Esophagus mucosa (tissue), 1 donor: ENCODE measurements at regions not wholly inside any gene's neighbourhood (a gene's known extent, or its start where the extent isn't known, plus 50 kb on each side); places are given as distances from the start of the nearest gene placed in this dataset.
"Not testable (repeated sequence)": the region's sequence is repeated elsewhere in the genome, so short reads cannot be mapped to it uniquely, and the experiment has no call there.

ENCODE experiments used
- ATAC-seq: fragments of 200-7000 bp; cut with Tn5 transposase; one replicate; pipeline ENCODE4 v1.9.1; 2020
- donor health status: DM: yes; HTN: yes; CAD: no.

DNA sequence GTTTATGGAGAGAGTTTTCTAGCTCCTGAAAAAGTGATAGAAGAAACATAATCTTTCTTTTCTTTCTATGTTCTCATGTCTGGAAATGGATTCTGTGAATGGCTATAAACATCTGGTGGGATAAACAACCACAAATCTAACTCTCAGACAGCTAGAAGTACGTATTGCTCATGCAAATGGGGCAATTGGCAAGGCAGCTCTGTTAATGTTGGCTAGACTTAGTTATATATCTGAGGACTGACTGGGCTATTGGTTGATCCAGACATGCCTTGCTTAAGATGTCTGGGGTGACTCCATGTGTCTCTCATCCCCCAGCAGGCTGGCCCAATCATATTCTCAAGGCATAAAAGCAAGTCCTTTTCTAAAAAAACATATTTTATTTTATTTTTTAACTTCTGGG, 939.2 kb upstream of the NRXN1 start:
- ATAC-seq, result no peak

GRCh38 chr2:51969347-51969746, 937.4 kb upstream of the NRXN1 start:
- ATAC-seq, result no peak

DNA sequence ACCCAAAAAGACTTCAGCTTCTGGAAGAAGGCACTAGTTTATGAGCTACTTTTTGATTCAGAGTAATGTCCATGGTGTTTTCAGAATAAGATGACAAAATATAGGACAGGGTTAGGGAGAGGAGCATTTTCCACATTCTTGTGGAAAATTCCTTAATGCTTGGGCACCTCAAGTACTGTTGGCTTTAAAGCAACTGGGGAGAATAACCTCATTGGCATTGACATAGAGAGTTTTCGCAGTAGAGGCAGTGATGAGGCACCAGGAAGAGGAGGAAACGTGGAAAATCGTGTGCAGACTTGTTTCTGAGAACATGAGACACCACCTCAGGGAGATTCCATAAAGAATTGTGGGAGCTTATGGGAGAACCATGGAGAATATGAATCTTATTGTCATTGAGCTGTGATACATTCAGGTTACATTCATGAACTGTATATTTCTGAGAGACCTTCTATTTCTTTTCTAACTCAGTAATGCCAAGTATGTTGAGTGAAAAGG, 929.0 kb upstream of the NRXN1 start:
- ATAC-seq, result no peak

DNA sequence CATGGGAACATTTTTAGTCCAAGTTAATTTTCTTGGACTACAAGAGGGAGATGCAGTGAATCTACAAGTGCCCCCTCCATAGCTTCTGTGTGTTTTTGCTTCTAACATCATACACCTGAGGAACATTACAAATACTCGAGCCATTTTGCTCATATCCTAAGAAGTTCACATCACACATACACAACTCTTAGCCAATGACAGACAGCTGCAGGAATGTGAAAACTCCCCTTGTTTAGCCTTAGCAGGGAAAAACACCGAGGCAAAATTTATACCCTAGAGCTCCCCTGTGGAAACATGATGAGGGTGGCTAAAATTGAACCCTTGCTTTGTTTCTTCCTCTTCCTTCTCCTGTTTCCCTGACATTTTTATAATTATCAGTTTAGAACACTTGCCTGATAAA, 928.3 kb upstream of the NRXN1 start:
- ATAC-seq, result no peak

- ATAC-seq, result no peak
Observed at GRCh38 chr2:51959696-51960095, 927.8 kb upstream of the NRXN1 start.

DNA sequence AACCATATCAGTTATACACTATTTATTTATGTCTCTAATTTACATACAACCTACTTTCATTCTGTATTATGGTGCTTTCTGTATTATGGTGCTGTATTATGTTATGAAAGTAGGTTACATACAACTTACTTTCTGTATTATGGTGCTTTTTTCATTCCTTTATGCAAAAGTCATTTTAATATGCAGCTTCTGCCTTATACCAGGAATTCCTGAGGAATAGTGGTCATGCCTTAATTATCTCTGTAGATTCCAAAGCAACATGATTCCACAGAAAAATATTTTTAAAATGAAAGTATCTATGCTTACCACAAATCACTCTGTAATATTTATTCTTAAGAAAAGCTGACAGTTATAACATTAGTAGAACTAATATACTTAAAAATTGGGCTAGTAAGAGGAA, 922.0 kb upstream of the NRXN1 start:
- no peak for ATAC-seq

DNA sequence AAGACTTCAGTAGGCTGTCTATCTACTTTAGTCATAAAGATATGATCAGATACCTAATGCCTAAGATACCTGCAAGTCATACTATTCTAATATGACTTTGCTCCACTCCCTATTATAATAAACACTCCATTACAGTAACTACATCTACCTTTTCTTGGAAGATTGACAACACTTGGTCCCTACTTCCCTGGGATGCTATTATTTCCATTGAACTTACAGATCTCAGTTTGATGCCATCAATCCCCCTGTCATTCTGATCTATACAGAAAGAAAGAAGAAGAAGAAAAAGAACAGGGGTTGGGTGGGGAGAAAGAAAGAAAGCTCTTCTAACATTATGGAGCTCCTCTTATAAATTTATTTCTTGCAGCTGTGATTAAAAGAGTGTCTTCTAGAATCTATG, 889.1 kb upstream of the NRXN1 start:
- ATAC-seq, result no peak

GRCh38 chr2:51920509-51920908, 888.6 kb upstream of the NRXN1 start:
- ATAC-seq, result no peak

GRCh38 chr2:51919395-51919794, 887.5 kb upstream of the NRXN1 start:
- no peak for ATAC-seq

- no peak for ATAC-seq
Observed at GRCh38 chr2:51918113-51918512, 886.2 kb upstream of the NRXN1 start.

- no peak for ATAC-seq
Observed at GRCh38 chr2:51903728-51904127, 871.8 kb upstream of the NRXN1 start.

GRCh38 chr2:51899643-51900042, 867.7 kb upstream of the NRXN1 start:
- ATAC-seq, result no peak

DNA sequence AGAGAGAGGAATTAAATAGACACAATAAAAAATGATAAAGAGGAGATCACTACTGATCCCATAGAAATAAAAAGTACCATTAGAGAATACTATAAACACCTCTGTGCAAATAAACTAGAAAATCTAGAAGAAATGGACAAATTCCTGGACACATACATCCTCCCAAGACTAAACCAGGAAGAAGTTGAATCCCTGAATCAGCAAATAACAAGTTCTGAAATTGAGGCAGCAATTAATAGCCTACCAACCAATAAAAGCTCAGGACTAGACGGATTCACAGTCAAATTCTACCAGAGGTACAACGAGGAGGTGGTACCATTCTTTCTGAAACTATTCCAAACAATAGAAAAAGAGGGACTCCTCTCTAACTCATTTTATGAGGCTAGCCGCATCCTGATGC, 862.7 kb upstream of the NRXN1 start:
- ATAC-seq, result not testable (repeated sequence)

DNA sequence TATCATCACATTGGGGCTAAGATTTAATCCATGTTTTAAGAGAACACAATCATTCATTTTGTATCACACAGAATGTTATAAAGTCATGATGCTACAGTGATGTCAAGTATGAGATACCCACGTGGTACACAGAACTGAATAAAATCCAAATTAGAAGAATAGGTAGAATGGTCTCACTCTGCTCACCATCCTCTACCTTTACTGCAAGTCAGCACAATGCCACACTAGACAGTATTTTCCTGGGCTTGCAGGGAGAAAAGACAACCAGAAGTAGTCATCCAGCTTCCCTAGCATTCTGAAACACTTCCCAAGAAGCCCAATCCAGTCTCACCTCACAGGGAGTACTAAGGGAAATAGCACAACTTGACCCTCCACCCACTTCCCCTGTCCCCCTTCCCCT, 856.2 kb upstream of the NRXN1 start:
- no peak for ATAC-seq

GRCh38 chr2:51881673-51882072, 849.7 kb upstream of the NRXN1 start:
- ATAC-seq, result no peak

- ATAC-seq, result no peak
Observed at GRCh38 chr2:51880153-51880552, 848.2 kb upstream of the NRXN1 start.

DNA sequence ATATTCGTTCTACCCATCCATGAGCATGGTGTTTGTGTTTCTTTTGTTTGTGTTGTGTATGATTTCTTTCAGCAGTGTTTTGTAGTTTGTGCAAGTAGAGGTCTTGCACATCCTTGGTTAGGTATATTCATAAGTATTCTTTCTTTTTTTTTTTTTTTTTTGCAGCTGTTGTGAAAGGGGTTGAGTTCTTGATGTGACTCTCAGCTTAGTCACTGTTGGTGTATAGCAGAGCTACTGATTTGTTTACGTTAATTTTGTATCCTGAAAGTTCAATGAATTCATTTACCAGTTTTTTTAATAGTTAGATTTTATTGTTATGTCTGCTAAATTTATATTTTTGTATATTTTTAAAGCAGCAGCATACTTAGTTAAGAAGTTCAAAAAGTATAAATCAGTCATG, 834.4 kb upstream of the NRXN1 start:
- no peak for ATAC-seq

DNA sequence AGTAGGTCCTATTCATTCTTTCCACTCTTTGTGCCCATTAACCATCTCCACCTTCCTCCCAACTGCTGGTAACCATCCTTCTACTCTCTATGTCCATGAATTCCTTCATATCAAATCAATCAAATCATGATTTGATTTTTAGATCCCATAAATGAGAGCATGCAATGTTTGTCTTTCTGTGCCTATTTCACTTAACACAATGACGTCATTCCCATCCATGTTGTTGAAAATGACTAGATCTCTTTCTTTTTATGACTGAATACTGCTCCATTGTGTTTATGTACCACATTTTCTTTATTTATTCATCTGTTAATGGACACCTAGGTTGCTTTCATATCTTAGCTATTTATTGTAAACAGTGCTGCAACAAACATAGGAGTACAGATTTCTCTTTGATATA, 827.3 kb upstream of the NRXN1 start:
- ATAC-seq, result no peak

DNA sequence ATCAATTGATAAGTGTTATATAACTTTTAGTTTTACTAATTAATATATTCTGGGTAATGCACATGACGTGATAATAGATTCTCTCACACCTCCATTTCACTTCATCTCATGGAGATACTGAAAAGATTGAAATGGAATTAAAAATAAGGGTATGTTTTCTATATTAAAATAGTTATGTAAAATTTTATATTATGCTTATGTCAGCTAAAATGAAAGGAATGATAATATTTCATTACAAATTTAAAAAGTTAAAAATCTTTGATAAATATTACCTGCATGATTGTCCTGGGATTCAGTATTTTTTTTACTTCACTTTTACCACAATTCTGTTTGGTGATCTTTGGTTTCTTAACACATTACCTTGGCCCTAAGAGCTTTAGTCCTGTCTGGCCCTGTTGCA, 823.8 kb upstream of the NRXN1 start:
- no peak for ATAC-seq

DNA sequence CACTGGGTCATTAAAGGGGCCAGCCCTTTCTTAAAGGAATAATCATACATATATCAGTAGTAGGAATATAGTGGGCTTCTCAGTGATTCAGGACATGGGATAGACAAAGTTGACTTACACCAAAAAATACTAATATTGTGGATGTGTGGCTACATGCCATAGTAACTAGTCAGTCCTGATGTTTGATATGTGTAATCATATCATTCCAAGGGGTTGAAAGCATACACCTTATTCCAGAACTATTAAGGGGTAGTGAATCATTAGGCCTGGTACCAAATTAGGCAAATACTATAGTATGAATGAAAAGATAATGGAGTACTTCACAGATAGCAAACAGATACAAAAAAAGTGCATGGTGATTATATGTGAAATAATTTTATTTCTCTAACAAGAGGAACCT, 814.9 kb upstream of the NRXN1 start:
- ATAC-seq, result no peak

DNA sequence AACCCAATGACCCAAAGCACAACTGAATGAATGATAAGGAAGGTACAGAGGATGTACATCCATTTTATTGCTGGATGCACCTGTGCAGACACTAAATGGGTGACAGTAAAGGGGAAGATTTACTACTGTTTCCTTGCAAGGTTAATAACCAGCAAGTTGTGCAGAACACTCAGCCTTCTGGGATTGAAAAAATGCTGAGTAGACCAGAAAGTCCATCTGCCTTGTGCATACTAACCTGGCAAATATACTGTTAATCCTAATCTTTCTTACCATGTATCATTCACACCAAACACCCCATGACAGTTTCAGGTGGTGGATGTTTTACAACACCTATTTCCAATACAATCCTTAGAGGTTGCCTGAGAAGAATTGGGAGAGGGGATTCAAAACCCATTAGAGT, 814.1 kb upstream of the NRXN1 start:
- no peak for ATAC-seq

GRCh38 chr2:51844596-51844995, 812.7 kb upstream of the NRXN1 start:
- ATAC-seq, result no peak

GRCh38 chr2:51829477-51829876, 797.5 kb upstream of the NRXN1 start:
- no peak for ATAC-seq

DNA sequence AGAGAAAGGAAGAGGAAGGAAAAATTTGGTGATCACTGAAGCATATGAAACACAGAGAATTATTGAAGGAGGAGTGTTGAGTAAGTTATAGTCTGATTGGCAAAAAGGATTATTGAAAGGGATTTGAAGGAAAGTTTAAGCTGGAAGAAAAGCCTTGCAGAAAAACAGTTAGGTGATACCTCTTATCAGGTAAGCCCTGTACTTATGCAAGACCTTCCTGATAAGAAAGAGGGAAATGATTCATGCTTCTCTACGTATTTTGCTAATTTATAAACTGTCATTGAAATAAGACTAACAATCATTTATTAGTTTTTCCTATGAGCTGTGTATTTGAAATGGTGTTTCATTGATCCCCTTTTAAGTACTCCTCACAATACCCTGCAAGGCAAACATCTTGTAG, 793.9 kb upstream of the NRXN1 start:
- no peak for ATAC-seq

- no peak for ATAC-seq
Observed at GRCh38 chr2:51813247-51813646, 781.3 kb upstream of the NRXN1 start.
